NCI-H2227 (cell line): ENCODE measurements at regions not wholly inside any gene's neighbourhood (a gene's known extent, or its start where the extent isn't known, plus 50 kb on each side); places are given as distances from the start of the nearest gene placed in this dataset.
A peak's percentile ranks its signal among the peaks of the same experiment; 100 is the strongest.

ENCODE experiments used
- DNase-seq: peaks from one replicate; lab custom pipeline; 2025; ENCODE audit not compliant: unreplicated experiment; lab: John Stamatoyannopoulos, UW

DNA sequence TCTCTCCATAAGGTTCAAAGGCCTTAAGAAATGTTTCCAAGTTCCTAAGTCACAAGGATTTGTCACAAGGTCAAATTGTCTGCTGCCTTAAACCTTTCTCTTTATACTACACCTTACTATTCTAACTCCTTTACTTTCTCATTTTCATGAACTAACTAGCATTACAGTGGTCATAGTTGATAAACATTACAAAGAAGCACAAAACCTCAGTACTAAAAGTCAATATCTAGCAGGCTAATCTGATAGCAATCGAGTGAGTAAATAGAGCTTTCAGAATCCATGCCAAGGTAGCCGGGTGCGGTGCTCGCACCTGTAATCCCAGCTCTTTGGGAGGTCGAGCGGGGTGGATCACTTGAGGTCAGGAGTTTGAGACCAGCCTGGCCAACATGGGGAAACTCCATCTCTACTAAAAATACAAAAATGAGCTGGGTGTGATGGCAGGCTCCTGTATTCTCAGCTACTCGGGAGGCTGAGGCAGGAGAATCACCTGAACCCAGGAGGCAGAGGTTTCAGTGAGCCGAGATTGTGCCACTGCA is 510.0 kb downstream of the GBA3 start:
- DNase-seq: no peak

- no peak for DNase-seq
Measured at GRCh38 chr4:23194751-23195150, 502.0 kb downstream of the GBA3 start.

DNA sequence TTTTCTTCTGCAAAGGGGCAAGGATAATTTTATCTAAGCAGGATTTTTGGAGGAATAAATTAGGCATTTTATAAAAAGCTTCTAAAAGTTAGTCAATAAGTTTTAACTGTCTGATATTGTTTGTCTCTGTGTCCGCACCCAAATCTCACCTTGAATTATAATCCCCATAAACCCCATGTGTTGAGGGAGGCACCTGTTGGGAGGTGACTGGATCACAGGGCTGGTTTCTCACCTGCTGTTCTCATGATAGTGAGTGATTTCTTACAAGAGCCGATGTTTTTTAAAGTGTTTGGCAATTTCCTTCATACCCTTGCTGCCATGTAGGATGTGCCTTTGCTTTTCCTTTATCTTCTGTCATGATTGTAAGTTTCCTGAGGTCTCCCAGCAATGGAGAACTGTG is 481.4 kb downstream of the GBA3 start:
- no peak for DNase-seq

DNA sequence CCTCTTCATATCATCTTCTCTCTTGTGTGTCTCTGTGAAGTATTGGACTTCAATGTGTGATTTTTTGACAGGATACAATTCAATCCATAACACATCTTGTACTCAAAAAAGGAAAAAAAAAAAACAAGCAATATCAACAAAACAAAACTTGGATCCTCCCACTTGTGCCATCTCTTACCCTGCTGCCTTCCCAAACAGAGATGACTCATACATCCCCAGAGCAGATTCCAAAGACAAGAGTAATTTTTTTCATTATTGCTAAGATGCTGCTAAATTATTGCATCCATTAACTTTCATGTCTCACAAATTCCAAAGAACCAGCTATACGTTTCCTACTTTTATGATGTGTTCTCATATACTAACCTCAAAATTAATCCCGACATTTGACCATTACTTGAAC is 479.2 kb downstream of the GBA3 start:
- no peak for DNase-seq

GRCh38 chr4:23169608-23170311 is 477.0 kb downstream of the GBA3 start:
- DNase-seq: no peak

DNA sequence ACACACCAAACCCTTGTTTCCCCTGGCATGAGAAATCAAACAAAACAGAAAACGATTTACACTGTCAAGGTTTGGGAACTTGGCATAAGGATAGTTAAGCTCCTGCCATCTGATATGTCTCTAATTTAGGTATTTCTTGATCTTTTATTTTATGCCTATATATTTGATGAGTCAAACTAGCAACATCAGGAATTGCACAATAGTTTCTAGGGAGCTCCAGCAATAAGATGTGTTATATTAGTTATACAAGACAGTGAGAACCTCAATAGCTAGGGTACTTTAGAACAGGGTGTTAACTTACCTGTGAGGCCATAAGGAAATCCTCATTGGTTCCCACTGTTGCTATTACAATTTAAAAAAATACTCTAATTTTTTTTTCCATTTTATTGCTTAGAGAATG is 474.2 kb downstream of the GBA3 start:
- no peak for DNase-seq

DNA sequence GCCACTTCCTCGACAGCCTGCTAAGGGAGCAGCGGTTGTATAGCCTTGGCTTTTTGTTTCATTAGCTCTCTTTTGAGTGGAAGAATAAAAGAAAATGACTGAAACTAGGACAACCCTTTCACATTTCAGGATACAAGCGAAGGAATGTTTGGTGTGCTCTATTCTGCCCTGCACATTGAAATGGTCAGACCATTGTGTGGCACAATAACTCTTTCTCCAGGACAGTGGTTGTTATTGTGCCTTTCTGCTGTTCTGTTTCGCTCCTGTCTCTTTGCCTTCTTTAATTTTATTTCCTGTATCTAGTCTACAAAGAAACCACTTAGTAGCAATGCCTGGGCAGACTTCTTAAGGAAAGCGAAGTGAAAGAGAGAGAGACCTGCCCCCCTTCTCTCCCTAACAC is 473.7 kb downstream of the GBA3 start:
- no peak for DNase-seq

GRCh38 chr4:23165669-23166068 is 472.9 kb downstream of the GBA3 start:
- DNase-seq: no peak

DNA sequence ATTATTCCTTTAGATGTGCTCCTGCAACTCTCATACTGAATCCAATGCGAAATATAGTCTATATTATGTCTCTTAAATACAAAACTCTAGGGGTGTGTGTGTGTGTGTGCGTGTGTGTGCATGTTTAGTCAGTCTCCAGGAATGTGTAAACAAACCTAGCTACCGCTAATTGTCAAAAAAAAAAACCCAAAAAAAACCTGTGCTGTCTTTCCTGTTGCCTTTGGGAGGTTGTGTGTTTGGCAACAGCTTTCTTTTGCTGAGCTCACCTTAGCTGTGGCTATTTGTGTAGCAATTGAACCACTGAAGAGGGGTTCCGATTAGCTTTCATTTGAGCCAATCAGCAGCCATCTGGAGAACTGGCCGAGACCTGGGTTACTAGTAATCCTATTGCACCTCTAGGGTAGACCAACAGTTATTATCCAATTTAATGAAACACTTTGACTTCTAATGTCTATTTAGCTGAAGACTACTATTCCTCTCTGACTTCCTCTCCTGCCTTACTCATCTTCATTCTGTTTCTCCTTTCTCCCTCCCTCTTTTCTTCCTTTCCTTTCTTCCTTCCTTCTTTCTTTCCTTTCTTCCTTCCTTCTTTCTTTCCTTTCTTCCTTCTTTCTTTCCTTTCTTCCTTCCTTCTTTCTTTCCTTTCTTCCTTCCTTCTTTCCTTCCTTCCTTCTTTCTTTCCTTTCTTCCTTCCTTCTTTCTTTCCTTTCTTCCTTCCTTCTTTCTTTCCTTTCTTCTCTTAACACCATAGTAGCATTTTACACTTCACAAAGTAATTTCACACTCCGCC is 471.1 kb downstream of the GBA3 start:
- no peak for DNase-seq

- DNase-seq: no peak
Measured at GRCh38 chr4:23162275-23162674, 469.5 kb downstream of the GBA3 start.

DNA sequence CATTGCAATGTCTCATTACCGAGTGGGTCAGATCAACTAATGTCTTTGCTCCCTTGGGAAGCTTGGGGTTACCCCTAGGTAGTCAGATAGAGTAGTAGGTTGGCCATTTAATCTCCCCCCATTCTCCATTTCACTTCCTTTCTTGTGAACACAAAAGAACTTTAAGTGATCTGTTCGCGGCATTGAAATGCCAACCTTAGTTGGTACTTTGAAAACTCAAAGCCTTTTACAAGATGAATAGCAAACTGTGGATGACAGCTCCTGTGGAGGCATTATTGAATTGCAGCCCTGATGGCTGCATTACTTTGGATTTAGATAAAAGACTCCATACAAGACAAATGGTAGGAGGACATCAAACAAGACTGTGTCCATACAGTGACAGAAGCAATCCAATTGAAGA is 469.1 kb downstream of the GBA3 start:
- no peak for DNase-seq

- no peak for DNase-seq
Measured at GRCh38 chr4:23153076-23153475, 460.3 kb downstream of the GBA3 start.

DNA sequence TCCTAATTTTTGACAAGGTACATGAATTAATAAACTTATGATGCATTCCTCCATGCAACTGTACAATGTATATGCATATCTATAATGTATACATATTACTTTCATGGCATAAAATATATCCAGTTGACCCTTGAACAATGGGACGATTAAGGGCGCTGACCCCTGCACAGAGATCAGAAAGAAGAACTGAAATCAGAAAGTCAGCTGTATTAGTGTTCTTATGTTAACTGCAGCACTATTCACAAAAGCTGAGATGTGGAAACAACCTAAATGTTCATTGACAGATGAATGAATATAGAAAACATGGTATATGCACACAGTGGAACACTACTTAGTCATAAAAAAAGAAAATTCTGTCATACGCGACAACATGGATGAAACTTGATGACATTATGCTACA is 457.1 kb downstream of the GBA3 start:
- DNase-seq: no peak

DNA sequence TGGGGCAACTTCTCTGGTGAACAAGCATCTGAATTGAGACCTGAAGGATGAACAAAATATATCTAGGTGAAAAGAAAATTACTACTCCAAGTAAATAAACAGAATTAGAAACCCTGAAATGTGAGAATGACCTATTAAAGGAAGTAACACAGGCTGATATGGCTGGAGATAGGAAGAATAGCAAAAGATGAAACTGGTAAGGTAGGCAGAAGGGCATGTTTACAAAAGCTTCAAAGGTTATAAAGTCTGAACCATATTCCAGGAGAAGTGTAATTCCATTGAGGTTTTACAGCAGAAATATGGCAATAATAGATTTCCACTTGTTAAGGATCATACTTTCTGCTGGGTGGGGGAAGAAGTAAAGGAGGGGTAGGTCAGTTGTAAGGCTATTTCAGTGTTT is 452.0 kb downstream of the GBA3 start:
- DNase-seq: no peak

DNA sequence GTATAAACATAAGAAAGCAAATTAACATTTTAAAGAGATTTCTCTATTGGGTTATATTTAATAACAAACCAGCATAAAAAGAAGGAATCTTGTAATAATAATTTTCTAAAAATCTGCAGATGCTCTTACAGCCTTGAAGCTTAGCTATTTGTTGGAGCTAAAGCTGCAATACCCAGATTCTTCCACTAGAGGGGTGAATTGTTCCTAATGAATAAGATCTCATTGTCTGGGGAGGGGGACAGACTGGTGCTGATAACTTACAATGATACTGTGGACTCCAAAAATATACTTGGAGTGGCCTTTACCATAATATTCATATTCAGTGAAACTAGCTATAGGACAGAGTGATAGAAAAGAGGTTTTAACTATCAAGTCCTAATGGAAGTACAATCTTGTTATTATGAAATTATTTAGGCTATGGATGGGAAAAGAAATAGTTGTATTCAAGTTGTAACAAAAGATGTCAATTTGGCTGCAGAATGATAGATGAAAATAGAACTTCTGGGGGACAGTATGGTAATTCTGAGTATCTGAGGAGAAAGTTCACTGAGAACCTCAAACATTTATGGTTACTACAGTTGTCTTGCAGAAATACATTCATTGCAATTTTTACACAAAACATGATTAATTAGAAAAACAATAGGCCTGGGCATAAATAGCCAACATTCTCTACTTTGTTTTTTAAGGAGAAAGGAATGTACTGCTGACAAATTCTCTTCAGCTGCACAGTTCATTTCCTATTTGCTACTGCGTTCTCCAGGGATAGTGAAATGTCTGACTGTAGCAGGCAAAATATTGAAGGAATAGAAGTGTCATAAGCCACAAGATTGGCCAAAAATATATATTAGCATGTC is 443.3 kb downstream of the GBA3 start:
- peak; percentile 23 for DNase-seq

- no peak for DNase-seq
Measured at GRCh38 chr4:23134331-23134730, 441.6 kb downstream of the GBA3 start.

- no peak for DNase-seq
Measured at GRCh38 chr4:23130845-23131244, 438.1 kb downstream of the GBA3 start.

DNA sequence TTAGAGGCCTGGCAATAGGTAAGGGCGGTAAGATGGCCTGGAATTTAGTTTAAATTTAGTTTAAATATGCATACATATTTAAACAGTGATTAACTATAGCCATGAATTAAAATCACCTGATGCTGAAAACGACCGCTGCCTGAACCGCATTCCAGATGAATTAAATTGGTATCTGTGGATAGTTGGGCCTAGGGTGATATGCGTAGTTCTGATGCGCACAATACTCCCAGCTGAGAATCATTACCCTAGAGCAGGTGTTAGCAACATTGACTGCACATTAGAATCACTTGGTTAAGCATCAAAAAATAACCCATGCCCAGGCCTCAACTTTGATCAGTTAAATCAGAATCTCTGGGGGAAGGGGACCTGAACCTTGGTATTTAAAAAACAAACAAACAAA is 432.4 kb downstream of the GBA3 start:
- DNase-seq: no peak

DNA sequence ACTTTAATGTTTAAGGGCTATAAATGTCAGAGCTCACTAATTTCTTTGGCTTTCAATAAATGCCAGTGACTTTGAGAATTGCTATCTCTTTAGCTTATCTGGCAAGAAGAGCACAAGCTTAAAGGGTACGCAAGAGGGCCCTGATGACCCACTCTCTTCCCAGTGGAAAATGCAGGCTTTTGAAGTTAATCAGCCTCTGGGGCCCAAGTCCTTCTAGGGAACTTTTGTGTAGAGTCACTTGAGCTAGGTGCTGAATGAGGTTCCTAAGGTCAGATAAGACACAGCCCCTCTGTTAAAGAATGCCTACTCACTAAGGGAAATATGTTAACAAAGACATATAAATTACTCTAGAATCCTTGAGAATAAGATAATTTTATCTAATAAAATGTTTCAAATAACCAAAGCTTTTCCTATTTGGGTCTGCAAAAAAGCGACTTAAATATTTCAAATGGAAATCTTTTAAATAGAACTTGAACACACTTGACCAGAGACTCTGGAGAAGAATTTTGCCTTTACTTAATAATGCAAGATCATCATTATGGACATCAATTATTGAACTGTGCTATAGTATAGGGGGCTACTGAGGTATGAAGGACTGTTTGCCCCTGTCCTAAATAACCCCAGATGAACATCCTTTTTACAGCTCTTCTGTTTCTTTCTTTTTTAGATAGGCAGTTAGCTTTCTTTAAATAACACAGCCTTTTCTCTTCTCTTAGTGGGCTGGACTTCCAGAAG is 430.1 kb downstream of the GBA3 start:
- DNase-seq: no peak

- no peak for DNase-seq
Measured at GRCh38 chr4:23120374-23120773, 427.6 kb downstream of the GBA3 start.

DNA sequence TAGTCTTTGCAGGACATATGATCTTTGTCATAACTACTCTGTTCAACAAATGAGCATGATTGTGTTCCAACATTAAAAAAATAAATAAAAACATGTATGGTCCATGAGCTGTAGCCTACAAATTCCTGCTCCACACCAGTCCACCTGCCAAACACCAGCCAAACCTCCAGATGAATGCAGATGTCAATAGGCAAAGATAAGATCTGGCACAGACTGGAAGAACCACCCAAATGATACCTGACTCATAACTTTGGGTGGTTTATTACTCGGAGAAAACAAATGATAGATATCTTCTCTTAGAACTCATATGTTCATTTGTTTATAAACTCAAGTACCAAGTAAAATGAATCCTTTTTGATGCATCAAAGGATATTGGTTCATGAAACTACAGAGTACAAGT is 425.1 kb downstream of the GBA3 start:
- no peak for DNase-seq
